Neural progenitor cell (in vitro differentiated cells): ENCODE measurements at regions not wholly inside any gene's neighbourhood (a gene's known extent, or its start where the extent isn't known, plus 50 kb on each side); places are given as distances from the start of the nearest gene placed in this dataset.

Experiments
- DNase-seq: peaks from one replicate; pipeline ENCODE4 v3.0.0-alpha.2; 2016; ENCODE audit warnings: low spot score
- H2AFZ ChIP-seq: fragments of 200-600 bp; sonication (generic); replicated peaks from 2 replicates; pipeline ENCODE4 v1.6.1; 2016; ENCODE audit warnings: antibody characterized with exemption
- H3F3A ChIP-seq: fragments of 200-600 bp; sonication (generic); 2 replicates; pipeline ENCODE4 v1.6.1; 2016; ENCODE audit warnings: antibody characterized with exemption, low read depth
- H3K27ac ChIP-seq: fragments of 200-600 bp; sonication (generic); 2 replicates; pipeline ENCODE4 v1.5.1; 2016; ENCODE audit warnings: mild to moderate bottlenecking
- H3K27me3 ChIP-seq: fragments of 200-600 bp; sonication (generic); 2 replicates; pipeline ENCODE4 v1.6.1; 2016; ENCODE audit warnings: mild to moderate bottlenecking, moderate library complexity
- H3K36me3 ChIP-seq: fragments of 200-600 bp; sonication (generic); 2 replicates; pipeline ENCODE4 v1.5.1; 2016
- H3K4me1 ChIP-seq: fragments of 200-600 bp; sonication (generic); 2 replicates; pipeline ENCODE4 v1.6.1; 2016; ENCODE audit warnings: mixed run types
- H3K4me2 ChIP-seq: fragments of 200-600 bp; sonication (generic); 2 replicates; pipeline ENCODE4 v1.6.1; 2016
- H3K4me3 ChIP-seq: fragments of 200-600 bp; sonication (generic); 2 replicates; pipeline ENCODE4 v1.5.1; 2016
- H3K79me2 ChIP-seq: fragments of 200-600 bp; sonication (generic); 2 replicates; pipeline ENCODE4 v1.6.1; 2016; ENCODE audit warnings: low read depth
- H3K9ac ChIP-seq: fragments of 200-600 bp; sonication (generic); 2 replicates; pipeline ENCODE4 v1.6.1; 2016
- H3K9me3 ChIP-seq: fragments of 200-600 bp; sonication (generic); 2 replicates; pipeline ENCODE4 v1.5.1; 2016; ENCODE audit warnings: low read depth
- H4K20me1 ChIP-seq: fragments of 200-600 bp; sonication (generic); 2 replicates; pipeline ENCODE4 v1.6.1; 2016; ENCODE audit warnings: low read depth
- H3K27ac Mint-ChIP-seq: 3 replicates; pipeline ENCODE4 v1.8.0; 2021; ENCODE audit warnings: mixed read lengths
- H3K27me3 Mint-ChIP-seq: 2 replicates; pipeline ENCODE4 v1.8.0; 2022; ENCODE audit warnings: low read depth, mild to moderate bottlenecking, inconsistent platforms, moderate library complexity, mixed read lengths; ENCODE audit not compliant: insufficient read depth
- H3K36me3 Mint-ChIP-seq: 3 replicates; pipeline ENCODE4 v1.8.0; 2021; ENCODE audit warnings: mixed read lengths
- H3K4me1 Mint-ChIP-seq: 3 replicates; pipeline ENCODE4 v1.8.0; 2021; ENCODE audit warnings: mixed read lengths
- H3K4me3 Mint-ChIP-seq: 3 replicates; pipeline ENCODE4 v1.8.0; 2021; ENCODE audit warnings: mild to moderate bottlenecking, moderate library complexity, mixed read lengths
- H3K9me3 Mint-ChIP-seq: 3 replicates; pipeline ENCODE4 v1.8.0; 2020; ENCODE audit warnings: mixed read lengths
- CTCF ChIP-seq: fragments of 200-600 bp; sonication (generic); IDR thresholded peaks from 2 replicates; pipeline ENCODE4 v1.5.1; 2017; ENCODE audit warnings: antibody characterized with exemption, mild to moderate bottlenecking
- EZH2 ChIP-seq: fragments of 200-600 bp; sonication (generic); IDR thresholded peaks from 2 replicates; pipeline ENCODE4 v1.6.1; 2017; ENCODE audit warnings: antibody characterized with exemption, mild to moderate bottlenecking, moderate library complexity
- EZH2phosphoT487 ChIP-seq: fragments of 200-600 bp; sonication (generic); IDR thresholded peaks from 2 replicates; pipeline ENCODE4 v1.6.1; 2017; ENCODE audit warnings: antibody characterized with exemption

- Histone ChIP-seq H2AFZ (no peak overlapping the region), H3F3A (no peaks in the 10 kb centered on the region), H4K20me1 (no peaks in the 10 kb centered on the region), H3K27me3 (no peaks in the 10 kb centered on the region), H3K27ac (no peak overlapping the region), H3K4me2 (no peak overlapping the region), H3K36me3 (no peaks in the 10 kb centered on the region), H3K4me1 (no peaks in the 10 kb centered on the region), H3K9me3 (no peaks in the 10 kb centered on the region), H3K9ac (no peak overlapping the region), H3K79me2 (no peaks in the 10 kb centered on the region), H3K4me3 (no peak overlapping the region)
- no peaks in the 10 kb centered on the region for H3K4me1 Mint-ChIP-seq
- no peak for DNase-seq
- peaks cover 3% of the 10 kb centered on the region for H3K9me3 Mint-ChIP-seq
- peak overlapping the region; percentile 35 for H3K4me3 Mint-ChIP-seq
- H3K36me3 Mint-ChIP-seq: no peaks in the 10 kb centered on the region
- H3K27me3 Mint-ChIP-seq: no peaks in the 10 kb centered on the region
- TF ChIP-seq EZH2phosphoT487: no peak
- TF ChIP-seq CTCF: no peak
- no peak for TF ChIP-seq EZH2
- H3K27ac Mint-ChIP-seq: no peak overlapping the region
These were observed 1142.9 kb upstream of the PABPC4L start for GRCh38 chr4:135344492-135344891.

- TF ChIP-seq CTCF (no peak), EZH2 (no peak), EZH2phosphoT487 (no peak)
- H3K4me2 ChIP-seq: no peak overlapping the region
- no peaks in the 10 kb centered on the region for H3K27me3 ChIP-seq
- H3K79me2 ChIP-seq: no peaks in the 10 kb centered on the region
- no peak overlapping the region for H3K4me3 ChIP-seq
- no peaks in the 10 kb centered on the region for H3K9me3 ChIP-seq
- H3K27me3 Mint-ChIP-seq: no peaks in the 10 kb centered on the region
- no peak overlapping the region for H3K4me3 Mint-ChIP-seq
- H3K27ac Mint-ChIP-seq: no peak overlapping the region
- no peaks in the 10 kb centered on the region for H3K9me3 Mint-ChIP-seq
- H3K36me3 Mint-ChIP-seq: no peaks in the 10 kb centered on the region
- peaks cover 2% of the 10 kb centered on the region for H3K4me1 Mint-ChIP-seq
- no peak overlapping the region for H3K9ac ChIP-seq
- H3K36me3 ChIP-seq: no peaks in the 10 kb centered on the region
- no peak overlapping the region for H2AFZ ChIP-seq
- H3K27ac ChIP-seq: no peak overlapping the region
- no peak for DNase-seq
- no peaks in the 10 kb centered on the region for H3K4me1 ChIP-seq
- no peaks in the 10 kb centered on the region for H3F3A ChIP-seq
- H4K20me1 ChIP-seq: no peaks in the 10 kb centered on the region
These were observed 1136.6 kb upstream of the PABPC4L start for GRCh38 chr4:135338181-135338580.

- H3K4me3 Mint-ChIP-seq: no peak overlapping the region
These were observed 1123.7 kb upstream of the PABPC4L start for GRCh38 chr4:135325264-135325663.

More at GRCh38 chr4:135325264-135325663, 1123.7 kb upstream of the PABPC4L start:
- H3K4me1 Mint-ChIP-seq: no peaks in the 10 kb centered on the region
- no peaks in the 10 kb centered on the region for H3F3A ChIP-seq
- H3K36me3 ChIP-seq: no peaks in the 10 kb centered on the region
- no peak for TF ChIP-seq CTCF
- TF ChIP-seq EZH2: no peak
- TF ChIP-seq EZH2phosphoT487: no peak
- H3K79me2 ChIP-seq: no peaks in the 10 kb centered on the region
- no peak overlapping the region for H2AFZ ChIP-seq
- no peaks in the 10 kb centered on the region for H3K9me3 ChIP-seq
- H3K27me3 Mint-ChIP-seq: no peaks in the 10 kb centered on the region
- no peak overlapping the region for H3K27ac ChIP-seq
- no peaks in the 10 kb centered on the region for H3K27me3 ChIP-seq
- no peak overlapping the region for H3K4me2 ChIP-seq
- H3K9me3 Mint-ChIP-seq: peaks cover 2% of the 10 kb centered on the region
- no peak overlapping the region for H3K9ac ChIP-seq
- no peak overlapping the region for H3K4me3 ChIP-seq
- no peak for DNase-seq
- no peaks in the 10 kb centered on the region for H3K36me3 Mint-ChIP-seq
- H4K20me1 ChIP-seq: no peaks in the 10 kb centered on the region
- H3K4me1 ChIP-seq: no peaks in the 10 kb centered on the region
- no peak overlapping the region for H3K27ac Mint-ChIP-seq
